GM19395 (cell line): ENCODE measurements at regions not wholly inside any gene's neighbourhood (a gene's known extent, or its start where the extent isn't known, plus 50 kb on each side); places are given as distances from the start of the nearest gene placed in this dataset.

Source experiments
- ATAC-seq: cut with Tn5 transposase; IDR thresholded peaks from one replicate; pipeline ENCODE4 v1.9.1; 2021; ENCODE audit warnings: mild to moderate bottlenecking, moderate library complexity; ENCODE audit not compliant: unreplicated experiment

GRCh38 chr2:217329023-217329431, 469.2 kb upstream of the TNP1 start:
- no peak for ATAC-seq

- no peak for ATAC-seq
These were observed 468.7 kb upstream of the TNP1 start for GRCh38 chr2:217328622-217328978.

GRCh38 chr2:217327953-217328621, 468.2 kb upstream of the TNP1 start:
- no peak for ATAC-seq

- ATAC-seq = no peak
These were observed 466.6 kb upstream of the TNP1 start for GRCh38 chr2:217326238-217327022.

- ATAC-seq = no peak
These were observed 466.0 kb upstream of the TNP1 start for GRCh38 chr2:217325816-217326215.

- no peak for ATAC-seq
These were observed 465.4 kb upstream of the TNP1 start for GRCh38 chr2:217325251-217325650.

- no peak for ATAC-seq
These were observed 456.9 kb upstream of the TNP1 start for GRCh38 chr2:217316743-217317142.

GRCh38 chr2:217314021-217314460, 454.2 kb upstream of the TNP1 start:
- no peak for ATAC-seq

- no peak for ATAC-seq
These were observed 453.5 kb upstream of the TNP1 start for GRCh38 chr2:217313386-217313785.

GRCh38 chr2:217309056-217309455, 449.2 kb upstream of the TNP1 start:
- ATAC-seq = no peak

GRCh38 chr2:217307023-217307422, 447.2 kb upstream of the TNP1 start:
- ATAC-seq = no peak

GRCh38 chr2:217305882-217306281, 446.0 kb upstream of the TNP1 start:
- ATAC-seq = no peak

GRCh38 chr2:217304582-217304981, 444.7 kb upstream of the TNP1 start:
- no peak for ATAC-seq

GRCh38 chr2:217302856-217303255, 443.0 kb upstream of the TNP1 start:
- no peak for ATAC-seq

- ATAC-seq = no peak
These were observed 441.5 kb upstream of the TNP1 start for GRCh38 chr2:217301142-217301925.

GRCh38 chr2:217299590-217299989, 439.7 kb upstream of the TNP1 start:
- no peak for ATAC-seq

- no peak for ATAC-seq
These were observed 437.2 kb upstream of the TNP1 start for GRCh38 chr2:217297096-217297495.

- ATAC-seq = no peak
These were observed 435.0 kb upstream of the TNP1 start for GRCh38 chr2:217294818-217295217.

- ATAC-seq = no peak
These were observed 434.3 kb upstream of the TNP1 start for GRCh38 chr2:217294211-217294610.

- ATAC-seq = no peak
These were observed 433.7 kb upstream of the TNP1 start for GRCh38 chr2:217293607-217294006.

- ATAC-seq = no peak
These were observed 433.2 kb upstream of the TNP1 start for GRCh38 chr2:217293046-217293445.

- ATAC-seq = no peak
These were observed 431.4 kb upstream of the TNP1 start for GRCh38 chr2:217291259-217291658.
